Esophagus squamous epithelium (tissue), 4 donors: ENCODE measurements at regions not wholly inside any gene's neighbourhood (a gene's known extent, or its start where the extent isn't known, plus 50 kb on each side); places are given as distances from the start of the nearest gene placed in this dataset.

ENCODE experiments used
- POLR2A ChIP-seq, 4 donors: fragments of 450-650 bp; IDR thresholded peaks; one replicate each; pipeline ENCODE4 v1.6.1; 2017; ENCODE audit warnings: antibody characterized with exemption in 4 of 4, mild to moderate bottlenecking in 4 of 4, moderate library complexity in 3 of 4
- TF ChIP-seq, protein P1 (sequence below), 6 experiments: fragments of 450-650 bp in 4 of 6; fragments of 200-600 bp in 2 of 6; sonication (generic) in 2 of 6; IDR thresholded peaks; one replicate each; pipeline ENCODE4 v1.5.1; 2016 to 2019; ENCODE audit warnings: antibody characterized with exemption in 6 of 6, mild to moderate bottlenecking in 4 of 6, moderate library complexity in 4 of 6

GRCh38 chr21:35354078-35354477 is 305.0 kb upstream of the RUNX1 start:
- TF ChIP-seq, protein P1, sequence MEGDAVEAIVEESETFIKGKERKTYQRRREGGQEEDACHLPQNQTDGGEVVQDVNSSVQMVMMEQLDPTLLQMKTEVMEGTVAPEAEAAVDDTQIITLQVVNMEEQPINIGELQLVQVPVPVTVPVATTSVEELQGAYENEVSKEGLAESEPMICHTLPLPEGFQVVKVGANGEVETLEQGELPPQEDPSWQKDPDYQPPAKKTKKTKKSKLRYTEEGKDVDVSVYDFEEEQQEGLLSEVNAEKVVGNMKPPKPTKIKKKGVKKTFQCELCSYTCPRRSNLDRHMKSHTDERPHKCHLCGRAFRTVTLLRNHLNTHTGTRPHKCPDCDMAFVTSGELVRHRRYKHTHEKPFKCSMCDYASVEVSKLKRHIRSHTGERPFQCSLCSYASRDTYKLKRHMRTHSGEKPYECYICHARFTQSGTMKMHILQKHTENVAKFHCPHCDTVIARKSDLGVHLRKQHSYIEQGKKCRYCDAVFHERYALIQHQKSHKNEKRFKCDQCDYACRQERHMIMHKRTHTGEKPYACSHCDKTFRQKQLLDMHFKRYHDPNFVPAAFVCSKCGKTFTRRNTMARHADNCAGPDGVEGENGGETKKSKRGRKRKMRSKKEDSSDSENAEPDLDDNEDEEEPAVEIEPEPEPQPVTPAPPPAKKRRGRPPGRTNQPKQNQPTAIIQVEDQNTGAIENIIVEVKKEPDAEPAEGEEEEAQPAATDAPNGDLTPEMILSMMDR (IDR thresholded peaks at IDR 0.05), result no peak
- no peak for TF ChIP-seq POLR2A (IDR thresholded peaks at IDR 0.05)
